BLaER1 treated with 17β-estradiol and CSF1 and Interleukin-3, amounts not matched to agents 10 nM and 100 nM (cell line): ENCODE measurements at regions not wholly inside any gene's neighbourhood (a gene's known extent, or its start where the extent isn't known, plus 50 kb on each side); places are given as distances from the start of the nearest gene placed in this dataset.

Source experiments
- H3K27ac ChIP-seq, 11 experiments: shearing (Covaris generic); formaldehyde crosslinking; 2 replicates each; pipeline ENCODE4 v1.8.1; 2022
- H3K27me3 ChIP-seq, 11 experiments: shearing (Covaris generic); formaldehyde crosslinking; 2 replicates each; pipeline ENCODE4 v1.8.1; 2022
- H3K36me3 ChIP-seq, 11 experiments: shearing (Covaris generic); formaldehyde crosslinking; 2 replicates each; pipeline ENCODE4 v1.8.1; 2022
- H3K4me1 ChIP-seq, 10 experiments: shearing (Covaris generic); formaldehyde crosslinking; 2 replicates each; pipeline ENCODE4 v1.8.1; 2022
- H3K4me2 ChIP-seq, 11 experiments: shearing (Covaris generic); formaldehyde crosslinking; 2 replicates each; pipeline ENCODE4 v1.8.1; 2022
- H3K4me3 ChIP-seq, 10 experiments: shearing (Covaris generic); formaldehyde crosslinking; 2 replicates each; pipeline ENCODE4 v1.8.1; 2022
- H3K9ac ChIP-seq, 11 experiments: shearing (Covaris generic); formaldehyde crosslinking; 2 replicates each; pipeline ENCODE4 v1.8.1; 2022
- H3K9me3 ChIP-seq, 11 experiments: shearing (Covaris generic); formaldehyde crosslinking; replicated peaks in 1 of 11; 2 replicates each; pipeline ENCODE4 v1.8.1; 2022
- H4K20me1 ChIP-seq, 11 experiments: shearing (Covaris generic); formaldehyde crosslinking; 2 replicates each; pipeline ENCODE4 v1.8.1; 2022
- Cebpa-rat ChIP-seq, 11 experiments: shearing (Covaris generic); IDR thresholded peaks; 2 replicates each; pipeline ENCODE4 v1.8.1; 2022

DNA sequence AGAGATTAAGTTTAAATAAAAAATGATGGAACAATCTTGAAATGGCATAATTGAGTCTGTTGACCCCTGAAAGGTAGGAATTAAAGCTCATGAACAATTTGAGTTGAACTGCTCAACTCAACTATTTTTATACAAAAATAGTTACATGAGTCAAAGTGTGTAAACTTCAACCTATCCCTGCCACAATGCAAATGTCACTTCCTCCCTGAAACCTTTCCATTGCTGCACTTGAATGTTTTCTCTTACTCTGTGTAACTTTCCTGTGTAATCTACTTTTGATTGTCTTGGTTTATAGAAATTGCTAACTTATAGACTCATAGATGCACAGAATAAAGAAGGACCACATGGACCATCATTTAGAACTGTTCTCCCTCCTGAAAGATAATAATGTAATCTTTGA is 218.5 kb downstream of the GBA3 start:
- Histone ChIP-seq H3K36me3 (no peaks in the 10 kb centered on the region), H3K4me2 (peak overlapping the region in 4 of 11 experiments; percentile 39 to 78 (median 60); a peak in 7 of 22 replicates)
- no peak for TF ChIP-seq Cebpa-rat (IDR thresholded peaks at IDR 0.05)

GRCh38 chr4:22910200-22910599 is 217.5 kb downstream of the GBA3 start:
- Histone ChIP-seq H3K9ac (no peak overlapping the region), H3K9me3 (0 out of 22 replicates have a peak, but pooled peaks cover 0 to 10% (median 0%) of the 10 kb centered on the region in 11 experiments)
- no peak for TF ChIP-seq Cebpa-rat (IDR thresholded peaks at IDR 0.05)

More for the DNA sequence above, 218.5 kb downstream of the GBA3 start:
- H3K9me3 ChIP-seq, result 0 out of 22 replicates have a peak, but pooled peaks cover 0 to 10% (median 0%) of the 10 kb centered on the region in 11 experiments
- peak overlapping the region in 1 of 11 experiments; percentile 24; a peak in 2 of 22 replicates for H3K27ac ChIP-seq
- H4K20me1 ChIP-seq, result no peaks in the 10 kb centered on the region
- no peak overlapping the region for H3K4me3 ChIP-seq
- no peak overlapping the region for H3K9ac ChIP-seq
- peaks cover 0 to 35% (median 4%) of the 10 kb centered on the region in 10 experiments; a peak in 10 of 20 replicates for H3K4me1 ChIP-seq
- H3K27me3 ChIP-seq, result no peaks in the 10 kb centered on the region

DNA sequence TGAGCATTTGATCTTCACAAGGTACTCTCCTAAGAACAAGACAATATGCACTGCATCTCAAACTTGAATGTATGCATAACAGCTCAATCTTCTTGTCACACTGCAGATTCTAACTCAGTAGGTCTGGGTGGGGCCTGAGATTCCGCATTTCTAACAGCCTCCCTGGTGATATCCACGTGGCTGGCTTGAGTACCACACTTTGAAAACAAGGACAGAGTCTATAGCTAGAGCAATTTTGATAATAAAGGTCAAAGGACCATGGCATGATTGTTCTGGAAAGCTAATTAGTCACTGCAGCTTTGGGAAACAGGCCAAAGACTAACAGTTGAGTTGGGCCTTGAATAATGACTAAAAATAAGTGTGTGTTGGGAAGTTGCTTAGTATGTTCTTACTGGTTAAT is 213.3 kb downstream of the GBA3 start:
- Histone ChIP-seq H3K4me3 (no peak overlapping the region), H3K27ac (no peak overlapping the region), H3K9me3 (0 out of 22 replicates have a peak, but pooled peaks cover 0 to 10% (median 0%) of the 10 kb centered on the region in 11 experiments), H3K4me2 (no peak overlapping the region), H3K27me3 (no peaks in the 10 kb centered on the region), H3K4me1 (peaks cover 0 to 12% (median 3%) of the 10 kb centered on the region in 10 experiments; a peak in 10 of 20 replicates), H4K20me1 (no peaks in the 10 kb centered on the region), H3K36me3 (no peaks in the 10 kb centered on the region), H3K9ac (no peak overlapping the region)
- no peak for TF ChIP-seq Cebpa-rat (IDR thresholded peaks at IDR 0.05)

More at GRCh38 chr4:22910200-22910599, 217.5 kb downstream of the GBA3 start:
- H3K27me3 ChIP-seq, result no peaks in the 10 kb centered on the region
- H3K4me3 ChIP-seq, result no peak overlapping the region
- H3K36me3 ChIP-seq, result no peaks in the 10 kb centered on the region
- H3K4me2 ChIP-seq, result peak overlapping the region in 4 of 11 experiments; percentile 39 to 78 (median 60); a peak in 7 of 22 replicates
- peaks cover 0 to 35% (median 4%) of the 10 kb centered on the region in 10 experiments; a peak in 10 of 20 replicates for H3K4me1 ChIP-seq
- H3K27ac ChIP-seq, result peak overlapping the region in 4 of 11 experiments; percentile 12 to 31 (median 22); a peak in 3 of 22 replicates
- H4K20me1 ChIP-seq, result no peaks in the 10 kb centered on the region

DNA sequence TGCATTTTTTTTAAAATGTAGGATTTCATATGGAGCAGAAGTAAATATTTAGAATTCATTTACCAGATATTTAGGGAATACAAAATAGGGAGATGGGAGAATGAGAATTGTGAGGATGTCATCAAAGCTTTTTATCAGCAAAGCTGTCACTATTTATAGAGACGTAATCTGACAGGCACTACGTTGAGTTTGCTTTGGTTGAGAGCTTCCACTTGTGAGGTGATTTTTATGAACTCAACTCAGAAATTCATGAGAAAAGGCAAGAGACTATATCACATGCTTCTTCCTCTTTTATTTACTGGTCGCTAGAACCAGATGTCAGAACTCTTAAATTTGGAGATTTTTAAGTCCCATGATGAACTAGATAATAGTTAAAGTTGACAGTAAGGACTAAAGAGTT is 211.2 kb downstream of the GBA3 start:
- no peaks in the 10 kb centered on the region for H3K27me3 ChIP-seq
- no peak for TF ChIP-seq Cebpa-rat (IDR thresholded peaks at IDR 0.05)
- no peak overlapping the region for H3K4me2 ChIP-seq
- H3K36me3 ChIP-seq, result no peaks in the 10 kb centered on the region
- H3K9ac ChIP-seq, result no peak overlapping the region
- no peak overlapping the region for H3K27ac ChIP-seq
- H4K20me1 ChIP-seq, result no peaks in the 10 kb centered on the region
- H3K4me3 ChIP-seq, result no peak overlapping the region
- 0 out of 22 replicates have a peak, but pooled peaks cover 0 to 3% (median 0%) of the 10 kb centered on the region in 11 experiments for H3K9me3 ChIP-seq
- peaks cover 0 to 5% (median 0%) of the 10 kb centered on the region in 10 experiments; a peak in 3 of 20 replicates for H3K4me1 ChIP-seq

DNA sequence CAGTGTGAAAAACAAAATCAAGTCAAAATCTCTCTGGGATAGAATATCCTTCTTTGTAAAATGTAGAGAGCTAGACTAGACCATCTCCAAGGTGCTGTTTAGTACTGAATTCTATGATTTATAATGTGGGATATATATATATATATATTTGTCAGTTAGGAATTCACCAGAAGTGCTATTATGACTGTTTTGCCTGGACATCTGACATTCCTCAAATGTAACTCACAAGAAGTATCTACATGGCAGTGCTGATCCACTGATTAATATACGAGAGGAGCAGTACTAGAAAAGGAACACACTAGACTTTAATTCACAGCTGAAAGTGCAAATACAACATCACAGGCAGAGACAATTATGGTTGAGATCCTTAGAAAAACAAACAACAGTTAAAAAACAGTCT is 208.9 kb downstream of the GBA3 start:
- TF ChIP-seq Cebpa-rat (IDR thresholded peaks at IDR 0.05), result no peak
- Histone ChIP-seq H3K9me3 (no peaks in the 10 kb centered on the region), H3K9ac (no peak overlapping the region), H3K27me3 (no peaks in the 10 kb centered on the region), H3K4me2 (no peak overlapping the region), H4K20me1 (no peaks in the 10 kb centered on the region), H3K4me3 (no peak overlapping the region), H3K36me3 (no peaks in the 10 kb centered on the region), H3K27ac (no peak overlapping the region), H3K4me1 (peaks cover 0 to 9% (median 0%) of the 10 kb centered on the region in 10 experiments; a peak in 3 of 20 replicates)

DNA sequence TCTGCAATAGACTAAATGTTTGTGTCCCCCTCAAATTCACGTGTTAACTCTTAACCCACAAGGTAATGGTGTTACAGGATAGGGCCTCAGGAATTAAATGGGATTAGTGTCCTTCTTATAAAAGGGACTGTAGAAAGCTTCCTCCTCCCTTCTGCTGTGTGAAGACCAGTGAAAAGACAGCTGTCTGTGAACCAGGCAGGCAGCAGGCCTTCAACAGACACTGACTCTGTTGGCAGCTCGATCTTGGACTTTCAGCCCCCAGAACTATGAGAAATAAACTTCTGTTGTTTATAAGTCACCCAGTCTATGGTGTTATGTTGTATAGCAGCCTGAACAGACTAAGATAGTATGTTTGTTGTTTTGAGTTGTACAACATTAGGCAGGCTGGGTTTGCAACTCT is 208.1 kb downstream of the GBA3 start:
- H4K20me1 ChIP-seq, result no peaks in the 10 kb centered on the region
- peaks cover 0 to 9% (median 0%) of the 10 kb centered on the region in 10 experiments; a peak in 3 of 20 replicates for H3K4me1 ChIP-seq
- no peak overlapping the region for H3K4me2 ChIP-seq
- H3K4me3 ChIP-seq, result no peak overlapping the region
- no peak overlapping the region for H3K27ac ChIP-seq
- no peak for TF ChIP-seq Cebpa-rat (IDR thresholded peaks at IDR 0.05)
- H3K9ac ChIP-seq, result no peak overlapping the region
- no peaks in the 10 kb centered on the region for H3K27me3 ChIP-seq
- H3K36me3 ChIP-seq, result no peaks in the 10 kb centered on the region
- H3K9me3 ChIP-seq, result no peaks in the 10 kb centered on the region

- no peak overlapping the region for H3K9ac ChIP-seq
- H4K20me1 ChIP-seq, result no peaks in the 10 kb centered on the region
- no peaks in the 10 kb centered on the region for H3K36me3 ChIP-seq
- TF ChIP-seq Cebpa-rat (IDR thresholded peaks at IDR 0.05), result no peak
- peaks cover 0 to 9% (median 0%) of the 10 kb centered on the region in 10 experiments; a peak in 3 of 20 replicates for H3K4me1 ChIP-seq
- H3K4me3 ChIP-seq, result no peak overlapping the region
- H3K27ac ChIP-seq, result no peak overlapping the region
- H3K4me2 ChIP-seq, result no peak overlapping the region
- H3K9me3 ChIP-seq, result no peaks in the 10 kb centered on the region
- H3K27me3 ChIP-seq, result no peaks in the 10 kb centered on the region
Measured at GRCh38 chr4:22897520-22898108, 204.9 kb downstream of the GBA3 start.

GRCh38 chr4:22895482-22895881 is 202.7 kb downstream of the GBA3 start:
- peaks cover 0 to 9% (median 0%) of the 10 kb centered on the region in 10 experiments; a peak in 3 of 20 replicates for H3K4me1 ChIP-seq
- no peaks in the 10 kb centered on the region for H3K27me3 ChIP-seq
- no peak overlapping the region for H3K4me2 ChIP-seq
- no peak overlapping the region for H3K4me3 ChIP-seq
- no peak overlapping the region for H3K27ac ChIP-seq
- no peak overlapping the region for H3K9ac ChIP-seq
- TF ChIP-seq Cebpa-rat (IDR thresholded peaks at IDR 0.05), result no peak
- no peaks in the 10 kb centered on the region for H4K20me1 ChIP-seq
- no peaks in the 10 kb centered on the region for H3K9me3 ChIP-seq
- H3K36me3 ChIP-seq, result no peaks in the 10 kb centered on the region

GRCh38 chr4:22884157-22884556 is 191.4 kb downstream of the GBA3 start:
- TF ChIP-seq Cebpa-rat (IDR thresholded peaks at IDR 0.05), result no peak
- no peaks in the 10 kb centered on the region for H4K20me1 ChIP-seq
- no peaks in the 10 kb centered on the region for H3K4me1 ChIP-seq
- H3K9ac ChIP-seq, result no peak overlapping the region
- H3K4me3 ChIP-seq, result no peak overlapping the region
- no peaks in the 10 kb centered on the region for H3K36me3 ChIP-seq
- no peak overlapping the region for H3K4me2 ChIP-seq
- no peaks in the 10 kb centered on the region for H3K27me3 ChIP-seq
- no peak overlapping the region for H3K27ac ChIP-seq
- H3K9me3 ChIP-seq, result peaks cover 0 to 5% (median 0%) of the 10 kb centered on the region in 11 experiments; a peak in 1 of 22 replicates

- no peak for TF ChIP-seq Cebpa-rat (IDR thresholded peaks at IDR 0.05)
- H3K4me1 ChIP-seq, result no peaks in the 10 kb centered on the region
- no peak overlapping the region for H3K4me3 ChIP-seq
- H3K27ac ChIP-seq, result no peak overlapping the region
- H3K36me3 ChIP-seq, result no peaks in the 10 kb centered on the region
- H3K9me3 ChIP-seq, result no peaks in the 10 kb centered on the region
- no peaks in the 10 kb centered on the region for H3K27me3 ChIP-seq
- H4K20me1 ChIP-seq, result no peaks in the 10 kb centered on the region
- H3K9ac ChIP-seq, result no peak overlapping the region
- H3K4me2 ChIP-seq, result no peak overlapping the region
Measured at GRCh38 chr4:22881411-22881810, 188.7 kb downstream of the GBA3 start.
